ENCODE measurements at regions not wholly inside any gene's neighbourhood (a gene's known extent, or its start where the extent isn't known, plus 50 kb on each side); places are given as distances from the start of the nearest gene placed in this dataset.

DNA sequence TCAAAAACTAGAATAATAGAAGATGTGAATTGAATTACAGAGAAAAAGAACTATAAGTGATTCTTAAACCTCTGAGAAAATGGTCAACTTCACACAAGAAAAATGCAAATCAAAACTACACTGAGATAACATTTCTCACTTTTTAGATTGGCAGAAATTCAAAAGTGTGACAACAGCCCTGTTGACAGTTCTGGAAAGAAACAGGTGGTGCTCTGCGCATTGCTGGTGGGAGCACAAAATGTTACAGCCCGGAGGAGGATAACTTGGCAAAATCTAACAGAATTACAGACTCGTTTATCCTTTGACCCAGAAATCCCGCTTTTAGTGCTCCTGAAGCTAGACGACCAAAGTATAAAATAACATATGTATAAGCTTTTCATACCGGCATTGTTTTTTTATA is 222.5 kb upstream of the CNTN1 start:
- Histone ChIP-seq H3K4me3 (replicated peaks in 1 of 4; ENCODE audit: control extremely low read depth in 1 of 4, insufficient read depth in 1 of 4, low read depth in 3 of 4, low read length in 4 of 4) (no peak overlapping the region), H3K9ac (ENCODE audit: insufficient read depth, low read length) (no peak overlapping the region), H3K36me3 (ENCODE audit: control insufficient read depth, insufficient read depth, low read length) (no peaks in the 10 kb centered on the region), H3K79me2 (ENCODE audit: control insufficient read depth, insufficient read depth, low read length) (no peaks in the 10 kb centered on the region), H2AFZ (ENCODE audit: low read length) (no peak overlapping the region), H3K27me3 (ENCODE audit: control insufficient read depth, insufficient read depth, low read length) (no peaks in the 10 kb centered on the region), H3K27ac (ENCODE audit: insufficient read depth, low read length) (no peak overlapping the region), H4K20me1 (ENCODE audit: control insufficient read depth, extremely low read depth, insufficient read depth, low read length) (no peaks in the 10 kb centered on the region), H3K4me1 (ENCODE audit: control insufficient read depth, extremely low read depth, insufficient read depth, low read length) (no peaks in the 10 kb centered on the region), H3K4me2 (ENCODE audit: extremely low read depth, insufficient read depth, low read length) (no peak overlapping the region), H3K9me3 (ENCODE audit: control insufficient read depth, insufficient read depth, low read depth, low read length) (no peaks in the 10 kb centered on the region)
- TF ChIP-seq, protein P1, sequence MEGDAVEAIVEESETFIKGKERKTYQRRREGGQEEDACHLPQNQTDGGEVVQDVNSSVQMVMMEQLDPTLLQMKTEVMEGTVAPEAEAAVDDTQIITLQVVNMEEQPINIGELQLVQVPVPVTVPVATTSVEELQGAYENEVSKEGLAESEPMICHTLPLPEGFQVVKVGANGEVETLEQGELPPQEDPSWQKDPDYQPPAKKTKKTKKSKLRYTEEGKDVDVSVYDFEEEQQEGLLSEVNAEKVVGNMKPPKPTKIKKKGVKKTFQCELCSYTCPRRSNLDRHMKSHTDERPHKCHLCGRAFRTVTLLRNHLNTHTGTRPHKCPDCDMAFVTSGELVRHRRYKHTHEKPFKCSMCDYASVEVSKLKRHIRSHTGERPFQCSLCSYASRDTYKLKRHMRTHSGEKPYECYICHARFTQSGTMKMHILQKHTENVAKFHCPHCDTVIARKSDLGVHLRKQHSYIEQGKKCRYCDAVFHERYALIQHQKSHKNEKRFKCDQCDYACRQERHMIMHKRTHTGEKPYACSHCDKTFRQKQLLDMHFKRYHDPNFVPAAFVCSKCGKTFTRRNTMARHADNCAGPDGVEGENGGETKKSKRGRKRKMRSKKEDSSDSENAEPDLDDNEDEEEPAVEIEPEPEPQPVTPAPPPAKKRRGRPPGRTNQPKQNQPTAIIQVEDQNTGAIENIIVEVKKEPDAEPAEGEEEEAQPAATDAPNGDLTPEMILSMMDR (conservative IDR thresholded peaks at IDR 0.05 in 1 of 2, IDR thresholded peaks at IDR 0.05 in 1 of 2; ENCODE audit: low read depth in 1 of 2, low read length in 2 of 2): no peak
- no peak for TF ChIP-seq EZH2 (IDR thresholded peaks at IDR 0.05; ENCODE audit: low read length, missing control alignments)
- DNase-seq (ENCODE audit: low read depth in 2 of 2): no peak

DNA sequence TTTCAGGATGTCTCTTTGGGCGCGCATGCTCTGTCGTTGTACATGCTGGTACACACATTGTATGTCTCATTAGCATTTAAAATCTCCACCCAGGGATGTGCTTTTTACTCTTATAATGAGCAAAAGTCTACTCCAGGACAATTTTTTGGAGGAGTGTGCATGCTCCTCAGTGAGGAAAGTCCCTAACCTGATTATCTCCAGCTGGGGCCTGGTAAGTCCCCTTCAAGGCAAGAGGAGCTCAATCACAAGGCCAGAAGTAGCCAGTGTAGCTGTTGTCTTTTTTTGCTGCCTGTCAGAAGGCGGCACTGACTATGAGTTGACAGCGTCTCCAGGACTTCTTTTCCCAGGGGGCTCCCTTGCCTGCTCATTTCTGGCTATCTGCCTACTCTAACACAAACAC is 218.3 kb upstream of the CNTN1 start:
- H3K4me1 ChIP-seq (ENCODE audit: control insufficient read depth, extremely low read depth, insufficient read depth, low read length): no peaks in the 10 kb centered on the region
- no peaks in the 10 kb centered on the region for H4K20me1 ChIP-seq (ENCODE audit: control insufficient read depth, extremely low read depth, insufficient read depth, low read length)
- no peaks in the 10 kb centered on the region for H3K36me3 ChIP-seq (ENCODE audit: control insufficient read depth, insufficient read depth, low read length)
- H3K9ac ChIP-seq (ENCODE audit: insufficient read depth, low read length): no peak overlapping the region
- H3K4me3 ChIP-seq (replicated peaks in 1 of 4; ENCODE audit: control extremely low read depth in 1 of 4, insufficient read depth in 1 of 4, low read depth in 3 of 4, low read length in 4 of 4): no peak overlapping the region
- no peak overlapping the region for H2AFZ ChIP-seq (ENCODE audit: low read length)
- no peaks in the 10 kb centered on the region for H3K27me3 ChIP-seq (ENCODE audit: control insufficient read depth, insufficient read depth, low read length)
- no peak for TF ChIP-seq EZH2 (IDR thresholded peaks at IDR 0.05; ENCODE audit: low read length, missing control alignments)
- TF ChIP-seq, protein P1 (conservative IDR thresholded peaks at IDR 0.05 in 1 of 2, IDR thresholded peaks at IDR 0.05 in 1 of 2; ENCODE audit: low read depth in 1 of 2, low read length in 2 of 2): no peak
- no peak overlapping the region for H3K27ac ChIP-seq (ENCODE audit: insufficient read depth, low read length)
- no peak overlapping the region for H3K4me2 ChIP-seq (ENCODE audit: extremely low read depth, insufficient read depth, low read length)
- H3K79me2 ChIP-seq (ENCODE audit: control insufficient read depth, insufficient read depth, low read length): no peaks in the 10 kb centered on the region
- DNase-seq (ENCODE audit: low read depth in 2 of 2): no peak
- no peaks in the 10 kb centered on the region for H3K9me3 ChIP-seq (ENCODE audit: control insufficient read depth, insufficient read depth, low read depth, low read length)

DNA sequence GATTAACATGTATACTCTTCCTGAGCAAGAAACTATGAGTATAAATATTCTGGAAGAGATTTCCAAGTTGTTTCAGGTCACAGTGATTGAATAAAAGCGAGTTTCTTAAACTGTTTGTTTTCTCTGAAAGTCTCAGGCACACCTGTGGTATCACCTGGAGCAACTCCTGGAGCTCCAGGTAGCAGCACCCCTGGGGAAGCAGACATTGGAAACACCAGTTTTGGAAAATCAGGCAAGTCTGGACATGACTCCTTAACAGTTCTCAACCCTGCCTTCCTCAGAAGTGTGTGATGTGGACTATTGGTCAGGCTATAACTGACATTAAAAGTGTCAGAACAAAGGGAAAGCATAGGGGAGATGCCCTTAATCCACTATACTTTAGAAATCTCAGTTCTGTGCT is 217.6 kb upstream of the CNTN1 start:
- TF ChIP-seq, protein P1 (conservative IDR thresholded peaks at IDR 0.05 in 1 of 2, IDR thresholded peaks at IDR 0.05 in 1 of 2; ENCODE audit: low read depth in 1 of 2, low read length in 2 of 2): no peak
- TF ChIP-seq EZH2 (IDR thresholded peaks at IDR 0.05; ENCODE audit: low read length, missing control alignments): no peak
- no peak overlapping the region for H3K4me2 ChIP-seq (ENCODE audit: extremely low read depth, insufficient read depth, low read length)
- H4K20me1 ChIP-seq (ENCODE audit: control insufficient read depth, extremely low read depth, insufficient read depth, low read length): no peaks in the 10 kb centered on the region
- no peaks in the 10 kb centered on the region for H3K4me1 ChIP-seq (ENCODE audit: control insufficient read depth, extremely low read depth, insufficient read depth, low read length)
- no peaks in the 10 kb centered on the region for H3K79me2 ChIP-seq (ENCODE audit: control insufficient read depth, insufficient read depth, low read length)
- no peaks in the 10 kb centered on the region for H3K36me3 ChIP-seq (ENCODE audit: control insufficient read depth, insufficient read depth, low read length)
- H2AFZ ChIP-seq (ENCODE audit: low read length): no peak overlapping the region
- DNase-seq (ENCODE audit: low read depth in 2 of 2): no peak
- no peak overlapping the region for H3K4me3 ChIP-seq (replicated peaks in 1 of 4; ENCODE audit: control extremely low read depth in 1 of 4, insufficient read depth in 1 of 4, low read depth in 3 of 4, low read length in 4 of 4)
- H3K9ac ChIP-seq (ENCODE audit: insufficient read depth, low read length): no peak overlapping the region
- no peaks in the 10 kb centered on the region for H3K27me3 ChIP-seq (ENCODE audit: control insufficient read depth, insufficient read depth, low read length)
- H3K9me3 ChIP-seq (ENCODE audit: control insufficient read depth, insufficient read depth, low read depth, low read length): no peaks in the 10 kb centered on the region
- no peak overlapping the region for H3K27ac ChIP-seq (ENCODE audit: insufficient read depth, low read length)
